ENCODE measurements at regions not wholly inside any gene's neighbourhood (a gene's known extent, or its start where the extent isn't known, plus 50 kb on each side); places are given as distances from the start of the nearest gene placed in this dataset.

GRCh38 chr20:54879393-54879792, 404.0 kb downstream of the DOK5 start:
- no peaks in the 10 kb centered on the region for H3K27me3 ChIP-seq (replicated peaks in 1 of 4; ENCODE audit: control extremely low read depth in 1 of 4, control insufficient read depth in 3 of 4, insufficient read depth in 4 of 4, low read length in 3 of 4)
- no CpG with 5 or more reads among the region's 1 CpG for WGBS (ENCODE audit: insufficient coverage)
- no peak overlapping the region for H3K27ac ChIP-seq (ENCODE audit: low read length in 2 of 2)
- no peak overlapping the region for H3K9ac ChIP-seq (ENCODE audit: low read length)
- H2AFZ ChIP-seq (ENCODE audit: insufficient read depth, low read depth, low read length, poor library complexity, severe bottlenecking), result no peak overlapping the region
- ChIA-PET POLR2A (no interaction called here), CTCF (no interaction called here)
- no peak overlapping the region for H3K4me3 ChIP-seq (ENCODE audit: control extremely low read depth in 1 of 5, extremely low read depth in 1 of 5, insufficient read depth in 1 of 5, low read depth in 2 of 5, low read length in 4 of 5)
- Mint-ChIP-seq H3K27ac (no peak overlapping the region), H3K4me3 (no peak overlapping the region), H3K9me3 (ENCODE audit: insufficient read depth) (no peaks in the 10 kb centered on the region), H3K27me3 (no peaks in the 10 kb centered on the region), H3K4me1 (no peaks in the 10 kb centered on the region)
- no peak for ATAC-seq (ENCODE audit: low read depth)
- H3K79me2 ChIP-seq (ENCODE audit: control insufficient read depth, insufficient read depth, low read length), result no peaks in the 10 kb centered on the region
- no peak for TF ChIP-seq EZH2 (IDR thresholded peaks at IDR 0.05; ENCODE audit: borderline replicate concordance, insufficient read depth, low read depth, low read length, poor library complexity, severe bottlenecking)
- no peak for TF ChIP-seq CTCF (IDR thresholded peaks at IDR 0.05)
- H3K36me3 ChIP-seq (replicated peaks in 1 of 2; ENCODE audit: control extremely low read depth in 1 of 2, control insufficient read depth in 1 of 2, extremely low read depth in 1 of 2, insufficient read depth in 2 of 2, low read length in 1 of 2), result no peaks in the 10 kb centered on the region
- no peak for DNase-seq
- H3K9me3 ChIP-seq (ENCODE audit: control extremely low read depth in 1 of 3, control insufficient read depth in 2 of 3, insufficient read depth in 1 of 3, low read length in 2 of 3), result peaks cover 0 to 3% (median 0%) of the 10 kb centered on the region in 3 donors
- no peaks in the 10 kb centered on the region for H4K20me1 ChIP-seq (ENCODE audit: control insufficient read depth, insufficient read depth, low read length, poor library complexity, severe bottlenecking)
- intact Hi-C loops (cut with micrococcal nuclease), result no loop called here
- H3K4me2 ChIP-seq (replicated peaks; ENCODE audit: low read depth, low read length, poor library complexity, severe bottlenecking), result no peak overlapping the region
- H3K4me1 ChIP-seq (ENCODE audit: control insufficient read depth in 2 of 2, insufficient read depth in 2 of 2, low read length in 2 of 2), result no peaks in the 10 kb centered on the region

GRCh38 chr20:54875307-54875706, 399.9 kb downstream of the DOK5 start:
- no peak overlapping the region for H3K4me3 ChIP-seq (ENCODE audit: control extremely low read depth in 1 of 5, extremely low read depth in 1 of 5, insufficient read depth in 1 of 5, low read depth in 2 of 5, low read length in 4 of 5)
- Mint-ChIP-seq H3K27ac (no peak overlapping the region), H3K9me3 (ENCODE audit: insufficient read depth) (no peaks in the 10 kb centered on the region), H3K27me3 (no peaks in the 10 kb centered on the region), H3K4me3 (no peak overlapping the region), H3K4me1 (no peaks in the 10 kb centered on the region)
- WGBS (ENCODE audit: insufficient coverage), result no CpG with 5 or more reads among the region's 3 CpGs
- H3K27me3 ChIP-seq (replicated peaks in 1 of 4; ENCODE audit: control extremely low read depth in 1 of 4, control insufficient read depth in 3 of 4, insufficient read depth in 4 of 4, low read length in 3 of 4), result no peaks in the 10 kb centered on the region
- H3K4me1 ChIP-seq (ENCODE audit: control insufficient read depth in 2 of 2, insufficient read depth in 2 of 2, low read length in 2 of 2), result no peaks in the 10 kb centered on the region
- H3K4me2 ChIP-seq (replicated peaks; ENCODE audit: low read depth, low read length, poor library complexity, severe bottlenecking), result no peak overlapping the region
- H3K9me3 ChIP-seq (ENCODE audit: control extremely low read depth in 1 of 3, control insufficient read depth in 2 of 3, insufficient read depth in 1 of 3, low read length in 2 of 3), result peaks cover 0 to 3% (median 0%) of the 10 kb centered on the region in 3 donors
- H3K9ac ChIP-seq (ENCODE audit: low read length), result no peak overlapping the region
- no peak overlapping the region for H3K27ac ChIP-seq (ENCODE audit: low read length in 2 of 2)
- ChIA-PET CTCF (no interaction called here), POLR2A (no interaction called here)
- TF ChIP-seq CTCF (IDR thresholded peaks at IDR 0.05), result no peak
- TF ChIP-seq EZH2 (IDR thresholded peaks at IDR 0.05; ENCODE audit: borderline replicate concordance, insufficient read depth, low read depth, low read length, poor library complexity, severe bottlenecking), result no peak
- ATAC-seq (ENCODE audit: low read depth) (no peak), DNase-seq (no peak)
- H3K36me3 ChIP-seq (replicated peaks in 1 of 2; ENCODE audit: control extremely low read depth in 1 of 2, control insufficient read depth in 1 of 2, extremely low read depth in 1 of 2, insufficient read depth in 2 of 2, low read length in 1 of 2), result no peaks in the 10 kb centered on the region
- H2AFZ ChIP-seq (ENCODE audit: insufficient read depth, low read depth, low read length, poor library complexity, severe bottlenecking), result no peak overlapping the region
- intact Hi-C loops (cut with micrococcal nuclease), result no loop called here
- no peaks in the 10 kb centered on the region for H4K20me1 ChIP-seq (ENCODE audit: control insufficient read depth, insufficient read depth, low read length, poor library complexity, severe bottlenecking)
- H3K79me2 ChIP-seq (ENCODE audit: control insufficient read depth, insufficient read depth, low read length), result no peaks in the 10 kb centered on the region
